ENCODE measurements at regions not wholly inside any gene's neighbourhood (a gene's known extent, or its start where the extent isn't known, plus 50 kb on each side); places are given as distances from the start of the nearest gene placed in this dataset.

DNA sequence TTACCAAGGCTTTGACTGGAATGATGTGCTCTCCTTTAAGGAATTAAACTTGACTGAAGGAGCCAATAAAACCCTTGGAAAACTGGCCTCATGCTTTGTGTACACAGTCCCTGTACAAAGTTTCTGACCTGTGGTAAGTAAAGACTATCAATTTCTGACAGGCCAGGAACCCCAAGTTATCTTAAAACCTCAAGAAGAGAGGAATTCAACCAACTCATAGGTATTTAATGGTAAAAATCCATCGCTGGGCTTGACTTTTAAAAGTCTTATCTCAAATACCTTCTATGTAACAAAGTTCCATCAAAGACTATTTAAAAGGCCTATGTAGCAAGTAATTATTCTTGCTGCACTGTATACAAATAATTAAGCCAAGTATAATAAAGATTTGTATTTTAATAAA, 103.7 kb upstream of the TENT5D start:
- intact Hi-C loops (cut with DNase I) = no loop called here
- Histone ChIP-seq H3K4me3 (no peak overlapping the region), H3K4me1 (no peaks in the 10 kb centered on the region), H3K27ac (no peak overlapping the region), H3K27me3 (no peaks in the 10 kb centered on the region), H3K9me3 (no peaks in the 10 kb centered on the region), H3K36me3 (no peaks in the 10 kb centered on the region)
- TF ChIP-seq EP300 (IDR thresholded peaks at IDR 0.05) (no peak), POLR2A (IDR thresholded peaks at IDR 0.05) (no peak), POLR2AphosphoS5 (IDR thresholded peaks at IDR 0.05) (no peak)
- TF ChIP-seq, protein P1, sequence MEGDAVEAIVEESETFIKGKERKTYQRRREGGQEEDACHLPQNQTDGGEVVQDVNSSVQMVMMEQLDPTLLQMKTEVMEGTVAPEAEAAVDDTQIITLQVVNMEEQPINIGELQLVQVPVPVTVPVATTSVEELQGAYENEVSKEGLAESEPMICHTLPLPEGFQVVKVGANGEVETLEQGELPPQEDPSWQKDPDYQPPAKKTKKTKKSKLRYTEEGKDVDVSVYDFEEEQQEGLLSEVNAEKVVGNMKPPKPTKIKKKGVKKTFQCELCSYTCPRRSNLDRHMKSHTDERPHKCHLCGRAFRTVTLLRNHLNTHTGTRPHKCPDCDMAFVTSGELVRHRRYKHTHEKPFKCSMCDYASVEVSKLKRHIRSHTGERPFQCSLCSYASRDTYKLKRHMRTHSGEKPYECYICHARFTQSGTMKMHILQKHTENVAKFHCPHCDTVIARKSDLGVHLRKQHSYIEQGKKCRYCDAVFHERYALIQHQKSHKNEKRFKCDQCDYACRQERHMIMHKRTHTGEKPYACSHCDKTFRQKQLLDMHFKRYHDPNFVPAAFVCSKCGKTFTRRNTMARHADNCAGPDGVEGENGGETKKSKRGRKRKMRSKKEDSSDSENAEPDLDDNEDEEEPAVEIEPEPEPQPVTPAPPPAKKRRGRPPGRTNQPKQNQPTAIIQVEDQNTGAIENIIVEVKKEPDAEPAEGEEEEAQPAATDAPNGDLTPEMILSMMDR (IDR thresholded peaks at IDR 0.05) = no peak
- 61 to 73% methylated on average over 1 of the region's 1 CpG for WGBS, 2 donors
- no peak for DNase-seq

DNA sequence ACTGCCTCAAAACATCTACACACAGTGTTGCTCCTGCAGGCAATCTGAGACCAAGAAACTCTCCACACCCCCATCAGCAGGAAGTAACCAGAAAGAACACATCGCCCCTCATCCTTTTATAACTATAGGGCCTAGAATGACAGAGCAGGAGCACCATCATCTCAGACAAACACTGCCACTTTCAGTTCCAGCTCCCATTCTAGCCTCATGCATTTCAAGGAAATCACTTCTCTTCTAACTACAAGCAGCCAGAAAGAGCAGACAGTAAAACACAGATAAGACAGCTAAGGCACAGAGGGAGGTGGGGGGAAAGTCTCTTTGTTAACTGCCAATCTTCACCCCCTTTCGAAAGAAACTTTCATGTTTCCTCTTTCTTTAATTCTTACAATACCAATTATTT, 102.6 kb upstream of the TENT5D start:
- Histone ChIP-seq H3K9me3 (no peaks in the 10 kb centered on the region), H3K4me3 (no peak overlapping the region), H3K4me1 (no peaks in the 10 kb centered on the region), H3K27ac (no peak overlapping the region), H3K27me3 (no peaks in the 10 kb centered on the region), H3K36me3 (no peaks in the 10 kb centered on the region)
- no peak for TF ChIP-seq EP300 (IDR thresholded peaks at IDR 0.05)
- TF ChIP-seq POLR2A (IDR thresholded peaks at IDR 0.05) = no peak
- TF ChIP-seq POLR2AphosphoS5 (IDR thresholded peaks at IDR 0.05) = no peak
- TF ChIP-seq, protein P1 (IDR thresholded peaks at IDR 0.05) = no peak
- intact Hi-C loops (cut with DNase I) = no loop called here
- WGBS, 2 donors = 87 to 90% methylated on average over 2 of the region's 2 CpGs
- no peak for DNase-seq

DNA sequence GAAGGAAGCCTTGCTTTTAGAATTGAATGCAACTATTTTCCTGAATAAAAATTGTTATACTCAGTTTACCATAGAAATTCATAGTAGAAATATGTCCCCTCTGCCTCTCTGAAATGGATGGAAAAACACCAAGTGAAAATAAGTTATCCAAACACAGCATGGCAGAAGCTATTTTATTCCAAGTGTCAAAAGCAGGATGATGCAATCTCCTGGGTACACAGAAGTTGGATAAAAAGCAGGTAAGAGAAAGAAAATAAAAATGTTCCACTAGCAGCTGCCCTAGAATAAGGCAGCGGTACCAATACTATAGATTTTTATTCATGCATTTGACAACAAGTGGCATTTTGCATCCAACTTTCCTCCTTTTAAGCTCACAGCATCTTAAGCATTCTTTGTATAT, 89.0 kb upstream of the TENT5D start:
- no peaks in the 10 kb centered on the region for H3K4me1 ChIP-seq
- H3K27me3 ChIP-seq = no peaks in the 10 kb centered on the region
- intact Hi-C loops (cut with DNase I) = no loop called here
- TF ChIP-seq POLR2A (IDR thresholded peaks at IDR 0.05) (no peak), EP300 (IDR thresholded peaks at IDR 0.05) (no peak), POLR2AphosphoS5 (IDR thresholded peaks at IDR 0.05) (no peak)
- TF ChIP-seq, protein P1 (IDR thresholded peaks at IDR 0.05) = no peak
- no peaks in the 10 kb centered on the region for H3K36me3 ChIP-seq
- no peak overlapping the region for H3K4me3 ChIP-seq
- WGBS, 2 donors = 85 to 97% methylated on average over 1 of the region's 1 CpG
- no peak for DNase-seq
- no peaks in the 10 kb centered on the region for H3K9me3 ChIP-seq
- H3K27ac ChIP-seq = no peak overlapping the region

DNA sequence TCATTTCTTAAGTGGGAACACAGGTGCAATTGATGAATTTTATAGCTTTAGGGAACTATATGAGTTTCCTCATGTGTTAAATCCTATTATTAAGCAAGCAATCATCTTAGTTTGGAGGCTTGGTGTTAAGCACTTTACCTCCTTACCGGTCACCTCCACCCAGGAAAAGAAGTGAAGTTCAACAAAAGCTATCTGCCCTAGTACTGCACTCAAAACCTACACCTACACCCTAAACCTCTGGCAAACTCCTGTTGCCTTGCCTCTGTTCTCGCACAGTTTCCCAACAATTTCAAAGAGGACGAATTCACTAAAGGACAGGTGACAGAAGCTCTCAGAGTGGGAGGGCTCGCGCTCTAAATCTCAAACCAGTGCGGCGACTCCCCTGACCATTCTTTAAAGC, 85.7 kb upstream of the TENT5D start:
- Histone ChIP-seq H3K27me3 (no peaks in the 10 kb centered on the region), H3K36me3 (no peaks in the 10 kb centered on the region), H3K4me1 (no peaks in the 10 kb centered on the region), H3K27ac (peak overlapping the region in 3 of 4 donors; percentile 25 to 45 (median 39)), H3K4me3 (peak overlapping the region; percentile 18 to 48 (median 42)), H3K9me3 (no peaks in the 10 kb centered on the region)
- no peak for DNase-seq
- intact Hi-C loops (cut with DNase I) = no loop called here
- 31 to 33% methylated on average over 7 of the region's 7 CpGs for WGBS, 2 donors
- TF ChIP-seq, protein P1 (IDR thresholded peaks at IDR 0.05) = no peak
- TF ChIP-seq POLR2A (IDR thresholded peaks at IDR 0.05) (no peak), POLR2AphosphoS5 (IDR thresholded peaks at IDR 0.05) (no peak), EP300 (IDR thresholded peaks at IDR 0.05) (no peak)

Data from sigmoid colon (tissue), 6 donors.